PC-3 (cell line): ENCODE measurements at regions not wholly inside any gene's neighbourhood (a gene's known extent, or its start where the extent isn't known, plus 50 kb on each side); places are given as distances from the start of the nearest gene placed in this dataset.

Source experiments
- ATAC-seq: fragments of 200-7000 bp; cut with Tn5 transposase; 2 replicates; pipeline ENCODE4 v1.9.1; 2020; ENCODE audit warnings: mild to moderate bottlenecking, moderate library complexity
- BruUV-seq: library from RNA; stranded (reverse); fragments of 400-500 nt; replicated peaks from 2 replicates; lab custom pipeline; 2021; lab: Mats Ljungman, UMichigan
- CTCF ChIA-PET: fragments of 300-600 bp; sonication (Branson Sonifier 250); formaldehyde crosslinking; loops from one replicate; lab custom pipeline; 2022; ENCODE audit warnings: antibody characterized with exemption; lab: Charles Lee
- POLR2A ChIA-PET: fragments of 300-600 bp; sonication (Branson Sonifier 250); formaldehyde crosslinking; loops from one replicate; lab custom pipeline; 2022; ENCODE audit warnings: antibody characterized with exemption; ENCODE audit not compliant: unreplicated experiment; lab: Charles Lee
- DNase-seq: peaks from one replicate; pipeline ENCODE4 v3.0.0-alpha.2; 2015
- H2AFZ ChIP-seq: fragments of 300-600 bp; sonication (generic); 2 replicates; pipeline ENCODE4 v1.6.0; 2016; ENCODE audit warnings: antibody characterized with exemption, low read length
- H3F3A ChIP-seq: fragments of 300-600 bp; sonication (generic); one replicate; pipeline ENCODE4 v1.6.0; 2017; ENCODE audit warnings: antibody characterized with exemption, low read length, control low read depth, mild to moderate bottlenecking; ENCODE audit not compliant: unreplicated experiment
- H3K27ac ChIP-seq: fragments of 300-600 bp; sonication (generic); 2 replicates; pipeline ENCODE4 v1.5.1; 2016; ENCODE audit warnings: mild to moderate bottlenecking, low read length
- H3K27me3 ChIP-seq: fragments of 300-600 bp; sonication (generic); 2 replicates; pipeline ENCODE4 v1.6.1; 2016; ENCODE audit warnings: low read length, mixed read lengths
- H3K36me3 ChIP-seq: fragments of 300-600 bp; sonication (generic); 2 replicates; pipeline ENCODE4 v1.6.1; 2016; ENCODE audit warnings: low read depth, mixed run types, low read length, mixed read lengths
- H3K4me1 ChIP-seq: fragments of 300-600 bp; sonication (generic); 2 replicates; pipeline ENCODE4 v1.5.1; 2016; ENCODE audit warnings: low read length; ENCODE audit not compliant: insufficient read depth
- H3K4me2 ChIP-seq: fragments of 300-600 bp; sonication (generic); 2 replicates; pipeline ENCODE4 v1.6.0; 2016; ENCODE audit warnings: low read length
- H3K4me3 ChIP-seq: fragments of 300-600 bp; sonication (generic); 2 replicates; pipeline ENCODE4 v1.5.1; 2016; ENCODE audit warnings: mild to moderate bottlenecking, low read length, mixed read lengths
- H3K79me2 ChIP-seq: fragments of 300-600 bp; sonication (generic); 2 replicates; pipeline ENCODE4 v1.6.1; 2017; ENCODE audit warnings: low read length, mixed read lengths
- H3K9ac ChIP-seq: fragments of 300-600 bp; sonication (generic); 2 replicates; pipeline ENCODE4 v1.6.0; 2016; ENCODE audit warnings: mild to moderate bottlenecking, low read length
- H3K9me2 ChIP-seq: fragments of 300-600 bp; sonication (generic); replicated peaks from 2 replicates; pipeline ENCODE4 v1.6.1; 2016; ENCODE audit warnings: mixed run types, low read length, mixed read lengths
- H3K9me3 ChIP-seq: fragments of 300-600 bp; sonication (generic); 2 replicates; pipeline ENCODE4 v1.6.1; 2016; ENCODE audit warnings: low read length, mixed read lengths
- H4K20me1 ChIP-seq: fragments of 300-600 bp; sonication (generic); 2 replicates; pipeline ENCODE4 v1.6.1; 2016; ENCODE audit warnings: low read length, mixed read lengths
- CTCF ChIP-seq: fragments of 300-600 bp; sonication (generic); conservative IDR thresholded peaks from 2 replicates; pipeline ENCODE4 v1.5.1; 2017; ENCODE audit warnings: antibody characterized with exemption, low read depth, mild to moderate bottlenecking, low read length
- EZH2 ChIP-seq: fragments of 300-600 bp; sonication (generic); IDR thresholded peaks from one replicate; pipeline ENCODE4 v1.6.1; 2017; ENCODE audit warnings: antibody characterized with exemption, mild to moderate bottlenecking, low read length; ENCODE audit not compliant: unreplicated experiment
- EZH2phosphoT487 ChIP-seq: fragments of 300-600 bp; sonication (generic); IDR thresholded peaks from 2 replicates; pipeline ENCODE4 v1.6.1; 2018; ENCODE audit warnings: mild to moderate bottlenecking, antibody characterized with exemption, low read length, borderline replicate concordance
- intact Hi-C: fragments of 100-400 bp; cut with micrococcal nuclease; formaldehyde crosslinking; loops from 2 replicates; pipeline ENCODE4 v1.9.0; 2023

DNA sequence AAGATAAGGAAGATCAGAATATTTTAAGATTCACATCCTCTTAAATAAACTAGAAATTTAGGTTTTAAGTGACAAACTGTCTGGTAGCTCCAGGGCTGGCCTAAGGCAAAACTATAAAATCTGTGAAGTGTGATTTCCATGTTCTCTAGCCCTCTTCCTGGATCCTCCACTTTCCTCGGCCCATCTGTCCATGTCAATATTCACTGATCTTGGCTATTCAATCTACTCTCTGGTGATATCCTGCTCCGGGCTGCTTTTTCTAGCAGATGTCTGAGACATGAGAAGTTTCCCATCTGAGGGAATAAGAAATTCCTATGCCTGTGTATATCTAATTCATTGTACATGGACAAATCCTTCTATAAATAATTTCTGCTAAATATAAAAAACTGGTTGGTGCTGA, 500.4 kb downstream of the GALC start:
- no peak for DNase-seq
- H3K79me2 ChIP-seq: no peaks in the 10 kb centered on the region
- H3K4me2 ChIP-seq: no peak overlapping the region
- ChIA-PET POLR2A (no interaction called here), CTCF (no interaction called here)
- no peak overlapping the region for H3K4me3 ChIP-seq
- BruUV-seq: no TSS peak
- H3K9me3 ChIP-seq: peaks cover 8% of the 10 kb centered on the region; the same call in 1 of the 2 replicates
- ATAC-seq: no peak
- no peak overlapping the region for H2AFZ ChIP-seq
- no peaks in the 10 kb centered on the region for H3K27me3 ChIP-seq
- H3F3A ChIP-seq: no peaks in the 10 kb centered on the region
- H3K27ac ChIP-seq: no peak overlapping the region
- no peak for TF ChIP-seq CTCF
- no peak for TF ChIP-seq EZH2phosphoT487
- TF ChIP-seq EZH2: no peak
- no peaks in the 10 kb centered on the region for H3K9me2 ChIP-seq
- H3K4me1 ChIP-seq: peaks cover 15% of the 10 kb centered on the region
- H3K9ac ChIP-seq: no peak overlapping the region
- intact Hi-C loops: no loop called here
- H3K36me3 ChIP-seq: no peaks in the 10 kb centered on the region
- H4K20me1 ChIP-seq: no peaks in the 10 kb centered on the region

DNA sequence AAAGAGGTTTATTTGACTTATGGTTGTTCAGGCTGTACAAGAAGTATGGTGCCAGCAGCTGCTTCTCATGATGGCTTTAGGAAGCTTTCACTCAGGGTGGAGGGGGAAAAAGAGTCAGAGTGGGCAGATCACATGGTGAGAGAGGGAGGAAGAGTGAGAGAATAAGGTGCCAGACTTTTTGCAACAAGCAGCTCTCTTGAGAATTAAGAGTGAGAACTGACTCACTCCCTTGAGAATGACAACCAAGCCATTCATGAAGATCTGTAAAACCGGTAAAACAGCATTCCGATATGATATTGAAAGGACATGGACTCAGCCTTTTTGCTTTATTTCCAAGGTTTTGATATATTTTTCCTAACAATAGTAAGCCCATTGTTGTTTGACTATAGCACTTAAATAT, 501.2 kb downstream of the GALC start:
- peaks cover 15% of the 10 kb centered on the region for H3K4me1 ChIP-seq
- H3K4me3 ChIP-seq: 0 out of 2 replicates have a peak overlapping the region, but pooled peaks have one; percentile 9
- CTCF ChIA-PET: no interaction called here
- H3F3A ChIP-seq: no peaks in the 10 kb centered on the region
- BruUV-seq: no TSS peak
- H3K27ac ChIP-seq: peak overlapping the region; percentile 42
- ATAC-seq (no peak), DNase-seq (peak; percentile 82)
- TF ChIP-seq CTCF (no peak), EZH2phosphoT487 (no peak), EZH2 (no peak)
- H2AFZ ChIP-seq: 0 out of 2 replicates have a peak overlapping the region, but pooled peaks have one; percentile 32
- intact Hi-C loops: no loop called here
- H3K9me2 ChIP-seq: no peaks in the 10 kb centered on the region
- H3K27me3 ChIP-seq: no peaks in the 10 kb centered on the region
- H3K79me2 ChIP-seq: no peaks in the 10 kb centered on the region
- no peaks in the 10 kb centered on the region for H4K20me1 ChIP-seq
- no peaks in the 10 kb centered on the region for H3K36me3 ChIP-seq
- POLR2A ChIA-PET: no interaction called here
- peak overlapping the region; percentile 45 for H3K4me2 ChIP-seq
- H3K9me3 ChIP-seq: peaks cover 8% of the 10 kb centered on the region; the same call in 1 of the 2 replicates
- H3K9ac ChIP-seq: no peak overlapping the region

DNA sequence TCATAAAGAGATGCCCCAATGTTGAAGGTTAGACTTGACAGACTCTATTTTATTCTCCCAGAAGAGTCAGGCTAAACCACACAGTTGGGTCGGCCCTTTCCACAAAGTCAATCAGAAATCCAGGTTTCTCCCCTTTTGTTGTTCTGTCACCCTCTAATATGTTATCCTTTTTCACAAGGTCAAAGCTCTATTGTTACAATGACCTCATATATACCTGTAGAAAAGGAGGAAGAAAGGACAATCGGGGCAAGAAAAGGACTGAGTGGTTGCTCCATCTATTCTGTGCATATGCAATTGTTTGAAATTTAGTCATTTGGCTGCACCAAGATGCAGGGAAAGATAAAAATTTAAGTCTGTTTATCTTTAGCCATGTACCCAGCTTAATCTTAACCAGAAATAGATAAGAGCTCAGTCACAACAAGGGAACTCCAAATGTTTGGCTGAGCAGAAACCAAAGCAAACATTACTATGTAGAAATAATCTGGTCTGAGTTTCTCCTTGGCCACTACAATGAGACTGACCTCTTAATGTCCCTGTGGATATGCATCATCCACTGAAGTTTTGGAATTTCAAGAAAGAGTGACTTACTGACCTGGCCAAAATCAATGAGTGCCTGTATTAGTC, 503.7 kb downstream of the GALC start:
- Histone ChIP-seq H3K27me3 (no peaks in the 10 kb centered on the region), H3K9ac (no peak overlapping the region), H3K27ac (no peak overlapping the region), H3F3A (no peaks in the 10 kb centered on the region), H2AFZ (no peak overlapping the region), H4K20me1 (no peaks in the 10 kb centered on the region), H3K4me1 (peaks cover 15% of the 10 kb centered on the region), H3K4me3 (no peak overlapping the region), H3K79me2 (no peaks in the 10 kb centered on the region), H3K9me3 (0 out of 2 replicates have a peak, but pooled peaks cover 8% of the 10 kb centered on the region), H3K4me2 (no peak overlapping the region), H3K9me2 (no peaks in the 10 kb centered on the region), H3K36me3 (no peaks in the 10 kb centered on the region)
- intact Hi-C loops: no loop called here
- peak; percentile 5 for DNase-seq
- ChIA-PET POLR2A (no interaction called here), CTCF (no interaction called here)
- no peak for ATAC-seq
- BruUV-seq: no TSS peak
- TF ChIP-seq EZH2phosphoT487 (no peak), CTCF (no peak), EZH2 (no peak)
